HG03045 (cell line): ENCODE measurements at regions not wholly inside any gene's neighbourhood (a gene's known extent, or its start where the extent isn't known, plus 50 kb on each side); places are given as distances from the start of the nearest gene placed in this dataset.
"Not testable (repeated sequence)": the region's sequence is repeated elsewhere in the genome, so short reads cannot be mapped to it uniquely, and the experiment has no call there.

Experiments used
- ATAC-seq: cut with Tn5 transposase; IDR thresholded peaks from one replicate; pipeline ENCODE4 v1.9.1; 2021; ENCODE audit warnings: mild to moderate bottlenecking, moderate library complexity; ENCODE audit not compliant: unreplicated experiment

DNA sequence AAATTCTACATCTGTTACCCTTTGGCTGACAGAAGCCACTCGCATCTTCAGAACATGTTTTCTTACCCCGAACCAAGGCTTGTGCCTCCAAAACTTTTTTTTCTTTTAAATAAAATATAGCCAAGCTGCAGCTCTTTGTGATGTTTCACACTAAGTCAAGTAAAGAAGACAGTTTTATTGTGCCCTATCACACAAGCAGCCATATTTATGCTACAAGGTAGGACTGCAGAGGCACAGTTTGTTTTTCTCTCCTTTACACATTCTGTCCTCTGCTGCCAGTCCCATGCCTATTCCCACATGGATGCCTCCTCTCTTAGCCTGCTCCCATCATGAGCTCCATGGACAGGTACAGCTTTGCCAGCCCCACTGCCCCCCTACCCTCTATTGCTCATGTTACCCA, 219.6 kb upstream of the THUMPD2 start:
- no peak for ATAC-seq

DNA sequence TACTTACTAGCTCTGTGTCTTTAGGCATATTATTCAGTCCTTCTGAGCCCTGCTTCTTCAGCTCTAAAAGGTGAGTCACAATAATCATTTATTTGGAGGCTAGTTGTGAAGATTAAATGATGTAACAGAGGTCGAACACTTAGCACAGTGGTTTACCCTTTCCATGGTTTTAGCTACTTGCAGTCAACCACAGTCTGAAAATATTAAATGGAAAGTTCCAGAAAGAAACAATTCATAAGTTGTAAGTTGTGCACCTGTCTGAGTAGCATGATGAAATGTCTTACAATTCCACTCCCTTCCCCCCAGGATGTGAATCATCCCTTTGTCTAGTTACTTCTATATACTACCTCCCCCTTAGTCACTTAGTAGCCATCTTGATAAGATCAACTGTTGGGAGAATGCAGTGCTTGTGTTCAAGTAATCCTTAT, 217.6 kb upstream of the THUMPD2 start:
- no peak for ATAC-seq

DNA sequence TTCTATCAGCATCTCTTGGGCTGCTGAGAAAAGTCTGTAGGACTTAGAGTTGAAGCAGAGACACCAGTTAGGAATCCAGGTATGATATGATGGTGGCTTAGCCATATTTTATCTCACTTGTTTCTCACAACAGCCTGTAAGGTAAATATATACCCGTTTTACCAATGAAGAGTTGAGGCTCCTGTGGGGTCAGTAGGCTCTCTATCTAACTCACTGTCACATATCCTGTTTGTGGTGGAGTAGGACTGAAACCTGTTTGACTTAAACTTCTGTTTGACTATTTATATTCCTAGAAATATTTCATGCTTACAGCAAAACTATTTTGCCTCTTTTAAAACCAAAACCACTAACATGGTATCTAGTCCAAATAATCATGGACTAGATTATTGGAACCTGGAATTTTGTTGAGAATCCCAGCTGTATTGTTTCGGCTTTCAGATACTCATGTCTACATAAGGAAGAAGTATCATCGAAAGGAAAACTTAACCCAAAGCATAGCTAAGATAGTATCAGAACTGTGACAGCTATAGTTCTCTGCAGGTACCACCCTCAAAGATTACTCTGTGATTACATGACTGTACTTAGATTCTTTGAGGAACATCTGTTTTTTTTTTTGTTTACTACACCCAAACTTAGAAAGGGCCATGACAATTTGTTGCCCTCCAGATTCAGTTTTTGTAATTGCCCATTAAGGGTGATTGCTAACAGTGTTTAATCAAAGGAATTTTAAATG, 216.1 kb upstream of the THUMPD2 start:
- no peak for ATAC-seq

DNA sequence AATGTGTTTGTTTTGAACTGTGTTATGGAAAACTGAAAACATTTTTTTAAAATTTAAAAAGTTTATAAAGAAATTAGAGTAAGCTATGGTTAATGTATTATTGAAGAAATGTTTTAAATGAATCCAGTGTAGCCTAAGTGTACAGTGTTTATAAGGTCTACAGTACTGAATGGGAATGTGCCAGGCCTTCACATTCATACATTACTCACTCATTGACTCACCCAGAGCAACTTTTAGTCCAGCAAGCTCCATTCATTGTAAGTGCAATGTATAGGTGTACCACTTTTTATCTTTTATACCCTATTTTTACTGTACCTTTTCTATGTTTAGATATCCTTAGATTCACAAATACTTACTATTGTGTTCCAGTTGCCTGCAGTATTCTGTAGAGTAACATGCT, 215.1 kb upstream of the THUMPD2 start:
- ATAC-seq: no peak

DNA sequence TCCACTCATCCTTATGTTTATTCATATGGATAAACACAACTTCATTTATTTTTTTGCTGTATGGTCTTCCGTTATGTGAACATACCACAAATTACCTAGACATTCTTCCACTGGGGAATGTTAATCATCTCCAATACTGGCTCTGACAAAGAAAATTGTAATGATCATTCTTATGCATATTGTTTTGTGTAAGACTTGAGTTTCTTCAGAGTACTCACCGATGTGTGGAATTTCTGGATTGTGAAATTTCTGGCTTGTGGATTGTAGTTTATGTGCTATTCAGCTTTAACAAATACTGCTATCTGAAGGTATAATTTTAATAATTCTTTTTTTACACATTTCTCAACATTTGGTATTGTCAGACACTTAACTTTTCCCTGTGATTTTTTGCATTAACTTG, 212.2 kb upstream of the THUMPD2 start:
- ATAC-seq: no peak

DNA sequence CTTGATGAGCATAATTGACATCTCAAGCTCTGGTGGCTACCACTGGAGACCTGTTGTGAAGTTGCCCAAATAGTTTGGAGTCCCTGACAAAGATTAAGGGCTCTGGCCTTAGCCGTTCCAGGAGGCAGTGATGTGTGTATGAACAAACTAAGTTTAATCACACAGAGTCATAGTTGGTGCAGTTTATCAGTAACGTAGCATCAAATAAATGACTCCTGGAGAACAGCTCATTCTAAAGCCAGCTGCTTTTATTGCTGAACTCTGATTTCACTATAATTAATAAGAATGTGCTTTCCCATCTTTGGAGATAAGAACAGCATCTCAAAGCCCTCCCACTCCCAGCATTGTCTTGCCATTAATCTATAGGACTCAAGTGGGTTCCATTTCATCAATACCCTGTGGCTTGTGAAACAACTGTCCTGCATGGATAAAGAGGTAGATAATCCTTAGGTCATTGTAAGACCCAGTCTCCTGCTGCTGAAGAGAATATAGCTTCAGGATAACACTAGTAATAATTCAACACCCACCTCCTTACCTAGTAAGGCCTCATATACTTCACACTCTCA, 211.4 kb upstream of the THUMPD2 start:
- ATAC-seq: no peak

DNA sequence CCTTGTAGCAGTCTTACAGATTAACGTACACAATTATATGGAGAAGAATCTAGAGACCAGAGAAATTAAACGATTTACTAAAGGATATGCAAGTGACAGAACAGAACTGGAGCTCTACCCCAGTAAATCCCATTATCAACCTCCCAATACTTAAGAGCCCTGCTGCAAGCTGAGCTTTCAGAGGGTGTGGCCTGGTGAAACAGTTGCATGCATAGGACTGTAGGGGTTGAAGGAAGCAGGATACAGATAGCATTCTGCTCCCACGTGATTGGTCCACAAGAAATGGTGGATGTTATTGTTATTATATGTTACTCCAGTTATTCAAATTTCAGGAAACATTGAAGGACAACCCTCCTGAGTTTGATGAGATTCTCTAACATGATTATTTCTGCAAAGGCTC, 210.8 kb upstream of the THUMPD2 start:
- no peak for ATAC-seq

DNA sequence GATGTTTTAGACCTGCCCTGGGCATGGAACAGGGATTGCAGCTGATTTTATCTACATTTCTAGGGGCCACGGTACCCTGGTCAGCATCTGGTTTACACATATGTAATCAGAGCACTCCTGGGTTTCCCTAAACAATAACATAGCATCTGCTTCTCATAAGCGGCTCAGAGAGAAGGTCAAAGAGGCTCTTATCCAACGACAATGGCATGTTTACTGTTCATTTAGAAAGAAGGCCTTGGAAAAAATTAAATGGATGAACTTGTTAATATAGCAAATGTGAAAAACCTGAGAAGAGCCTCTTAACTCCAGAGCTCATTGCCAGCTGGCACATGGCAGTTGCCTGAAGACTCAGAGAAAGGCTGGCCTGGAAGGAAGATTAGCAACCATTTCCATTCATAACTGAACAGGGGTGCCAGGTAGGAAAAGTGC, 202.8 kb upstream of the THUMPD2 start:
- no peak for ATAC-seq

DNA sequence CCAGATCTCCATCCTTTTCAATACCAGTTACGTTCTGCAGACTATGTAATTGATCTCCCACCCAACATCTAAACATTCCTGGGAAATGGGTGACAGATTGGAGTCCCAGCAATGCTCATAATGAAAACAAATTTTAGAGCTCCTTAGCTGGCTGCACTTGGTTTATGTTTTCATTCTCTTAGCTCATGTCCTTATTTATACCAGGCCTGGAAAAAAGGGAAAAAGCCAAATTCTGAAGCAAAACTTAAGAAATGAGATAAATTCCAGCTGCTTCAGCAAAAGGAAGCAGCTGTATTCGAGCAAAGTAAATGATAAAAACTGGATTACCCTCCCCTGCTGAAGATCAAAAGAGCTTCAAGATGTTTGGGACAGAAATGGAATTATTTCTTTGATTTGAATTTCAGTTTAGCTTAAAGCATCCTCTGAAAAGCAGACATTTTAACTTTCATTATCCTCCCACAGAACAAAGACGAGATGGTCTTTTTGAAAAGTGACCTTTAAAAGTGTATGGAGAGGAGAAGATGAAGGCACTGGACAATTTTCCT, 196.5 kb upstream of the THUMPD2 start:
- ATAC-seq: no peak

DNA sequence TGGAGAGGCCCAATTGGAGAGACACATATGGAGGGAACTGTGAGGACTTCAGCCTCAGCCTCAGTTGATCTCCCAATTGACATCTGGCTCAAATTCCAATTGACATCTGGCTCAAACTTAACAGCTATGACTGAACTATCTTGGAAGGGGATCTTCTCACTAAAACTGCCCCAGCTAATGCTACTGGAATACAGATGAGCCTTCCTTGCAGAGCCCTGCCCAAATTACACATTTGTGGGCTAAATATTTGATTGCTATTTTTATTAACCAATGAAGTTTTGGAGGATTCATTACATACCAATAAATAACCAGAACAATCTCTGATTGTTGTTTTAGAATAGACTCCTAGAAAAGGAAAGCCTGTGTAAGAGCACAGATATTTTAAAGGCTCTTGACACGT, 189.0 kb upstream of the THUMPD2 start:
- no peak for ATAC-seq

DNA sequence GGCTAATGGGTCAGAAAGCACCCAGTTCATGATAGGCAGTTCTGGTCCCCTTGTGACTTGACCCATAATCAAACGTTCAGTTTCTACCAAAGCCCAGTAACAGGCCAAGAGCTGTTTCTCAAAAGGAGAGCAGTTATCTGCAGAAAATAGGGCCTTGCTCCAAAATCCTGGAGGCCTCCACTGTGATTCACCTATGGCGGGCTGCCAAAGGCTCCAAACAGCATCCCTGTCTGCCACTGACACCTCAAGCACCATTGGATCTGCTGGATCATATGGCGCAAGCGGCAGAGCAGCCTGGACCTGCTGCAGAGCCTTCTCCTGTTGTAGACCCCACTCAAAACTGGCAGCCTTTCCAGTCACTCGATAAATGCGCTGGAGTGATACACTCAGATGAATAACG, 181.6 kb upstream of the THUMPD2 start:
- ATAC-seq: not testable (repeated sequence)

DNA sequence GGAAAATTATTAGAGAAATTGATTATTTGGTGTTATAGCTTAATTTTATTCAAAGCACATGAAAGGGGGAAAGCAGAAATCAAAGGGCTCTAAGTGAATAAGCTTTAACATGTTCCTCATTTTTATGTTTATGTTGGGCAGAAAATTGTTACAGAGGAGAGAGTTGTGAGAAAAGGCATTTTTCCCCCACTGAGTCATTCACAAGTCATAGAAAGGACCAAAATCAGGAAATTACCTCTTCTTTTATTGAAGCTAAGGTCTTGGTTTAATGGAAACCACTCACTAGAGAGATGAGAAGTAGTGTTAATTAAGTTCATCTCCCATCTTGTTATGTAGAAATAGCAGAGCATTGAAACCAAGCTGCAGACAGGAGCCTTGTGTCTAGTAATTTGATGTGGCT, 175.3 kb upstream of the THUMPD2 start:
- ATAC-seq: no peak

DNA sequence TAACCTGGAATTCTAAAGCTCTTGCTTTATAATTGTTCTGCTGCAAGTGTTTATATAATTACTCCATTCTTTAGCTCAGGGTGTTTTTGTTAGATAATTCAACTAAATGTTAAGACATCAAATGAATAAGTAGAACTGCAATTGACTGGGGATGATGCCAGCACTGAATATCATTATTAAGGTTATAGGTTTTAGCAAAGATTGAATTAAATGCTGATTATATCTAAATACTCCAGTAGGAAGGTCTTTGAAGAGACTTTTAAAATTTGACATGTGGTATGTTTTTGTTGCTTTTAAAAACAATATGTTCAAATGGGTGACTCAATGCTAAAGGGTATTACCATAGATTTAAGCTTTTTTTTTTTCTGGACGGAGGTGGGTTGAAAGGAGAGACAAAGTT, 170.1 kb upstream of the THUMPD2 start:
- no peak for ATAC-seq

DNA sequence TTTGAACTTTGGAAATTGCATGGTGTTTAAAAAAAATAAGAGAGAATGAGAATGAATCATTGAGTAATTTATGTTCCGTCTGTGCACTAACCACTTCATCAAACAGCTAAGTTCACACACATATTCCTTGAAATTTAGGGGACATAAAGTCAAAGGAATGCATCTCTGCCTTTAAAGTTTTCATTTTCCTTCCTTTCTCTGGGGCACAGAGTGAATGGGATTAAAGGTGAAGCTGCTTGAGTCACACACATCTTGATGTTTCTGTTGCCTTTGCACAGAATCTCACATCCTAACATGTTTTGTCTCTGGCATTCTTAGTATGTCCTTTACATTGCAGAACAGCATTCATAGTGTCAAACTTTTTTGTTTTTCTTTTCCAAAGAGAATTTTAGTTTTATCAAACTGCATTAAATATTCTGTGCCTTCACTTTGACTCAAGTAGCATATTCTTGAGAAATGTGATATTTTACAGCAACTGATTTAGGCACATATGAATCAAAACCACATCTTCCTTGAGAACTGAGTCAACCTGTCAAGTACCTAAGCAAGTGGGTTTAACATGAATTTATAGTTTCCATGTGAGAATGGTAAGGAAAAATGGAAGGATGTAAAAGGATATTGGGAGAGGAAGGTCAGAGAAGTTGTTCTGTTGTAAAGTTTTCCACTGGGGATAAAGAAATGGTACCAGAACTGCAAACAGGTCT, 169.1 kb upstream of the THUMPD2 start:
- ATAC-seq: no peak

DNA sequence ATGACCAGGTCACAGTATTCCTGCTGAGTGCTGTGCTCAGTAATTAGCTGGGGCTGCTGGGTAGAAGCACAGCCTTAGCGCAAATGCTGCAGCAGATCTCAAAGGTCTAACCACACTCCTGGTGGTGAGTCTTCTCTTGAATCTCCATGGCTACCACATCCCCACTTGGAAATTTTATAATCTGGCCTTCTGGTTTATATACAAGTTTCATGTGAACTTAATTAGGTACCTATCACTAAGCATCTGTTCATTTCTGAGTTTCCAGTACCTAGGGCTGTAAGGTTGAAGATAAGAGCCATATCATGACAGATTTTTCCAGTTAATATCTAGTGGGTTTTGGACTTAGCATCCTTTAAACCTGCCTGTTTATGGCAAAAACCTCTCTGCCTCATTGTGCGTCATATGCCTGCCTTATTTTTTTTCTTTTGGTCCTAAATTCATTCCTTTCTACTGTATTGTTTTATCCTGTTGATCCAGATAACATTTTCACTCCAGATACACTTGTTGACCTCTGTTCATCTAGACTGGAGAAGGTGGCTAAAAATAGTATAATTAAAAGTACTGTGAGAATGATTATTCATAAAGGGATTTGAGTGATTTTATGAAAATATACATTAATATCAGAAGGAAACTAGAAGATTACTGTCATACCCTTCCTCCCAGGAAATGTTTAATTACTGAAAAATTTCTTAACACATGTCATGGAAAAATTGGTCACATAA, 168.4 kb upstream of the THUMPD2 start:
- no peak for ATAC-seq

DNA sequence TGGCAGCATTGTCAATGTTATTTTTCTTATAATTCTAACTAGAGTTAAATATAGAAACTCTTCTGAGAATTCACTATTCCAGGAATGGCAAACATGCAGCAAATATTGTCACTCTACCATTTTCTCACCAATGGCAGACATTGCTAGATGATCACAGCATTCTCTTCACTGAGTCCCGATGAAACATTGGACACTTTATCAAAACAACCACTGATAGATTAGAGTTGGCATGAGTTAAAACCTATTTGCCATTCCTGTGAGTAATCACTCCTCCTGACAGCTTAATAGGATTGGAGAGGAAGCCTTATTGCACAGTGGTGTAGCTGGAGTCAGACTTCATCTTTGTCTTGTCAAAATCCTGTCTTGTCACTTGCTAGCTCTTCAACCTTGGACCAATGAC, 163.9 kb upstream of the THUMPD2 start:
- ATAC-seq: no peak

DNA sequence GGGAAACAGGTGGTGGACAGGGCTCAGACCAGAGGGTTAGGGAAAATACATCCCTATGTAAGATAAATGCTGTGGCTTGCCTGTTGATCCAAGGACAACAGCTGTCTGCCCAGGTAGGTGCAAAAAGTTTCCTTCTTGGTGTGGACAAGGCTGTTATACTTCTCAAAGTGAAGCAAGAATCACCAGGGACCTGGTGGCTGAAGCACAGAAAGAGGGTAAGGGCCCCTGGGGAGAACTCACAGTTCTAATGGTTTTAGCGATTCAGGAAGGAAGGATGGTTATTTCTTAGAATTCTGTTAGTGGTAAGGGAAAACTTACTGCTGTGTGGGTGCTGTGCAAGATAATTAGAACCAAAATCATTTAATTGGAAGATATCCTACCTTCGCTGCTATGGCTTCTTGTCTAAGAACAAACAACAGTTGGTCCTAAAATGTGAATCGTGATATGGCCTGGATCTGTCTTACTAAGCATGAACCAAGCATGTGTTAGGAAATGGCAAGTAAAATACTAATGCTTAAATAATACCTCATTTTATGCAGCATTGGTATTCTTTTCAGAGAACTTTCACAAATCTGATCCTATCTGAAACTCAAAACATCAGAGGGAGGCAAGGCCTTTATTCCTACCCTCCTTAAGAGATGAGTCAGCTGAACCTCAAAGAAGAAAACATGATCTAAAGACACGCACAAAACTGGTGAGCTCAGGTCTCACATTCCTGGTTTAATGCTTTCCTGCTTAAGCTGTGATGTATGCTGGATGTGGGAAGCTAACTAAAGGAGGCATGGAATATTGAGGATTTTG, 159.2 kb upstream of the THUMPD2 start:
- no peak for ATAC-seq

DNA sequence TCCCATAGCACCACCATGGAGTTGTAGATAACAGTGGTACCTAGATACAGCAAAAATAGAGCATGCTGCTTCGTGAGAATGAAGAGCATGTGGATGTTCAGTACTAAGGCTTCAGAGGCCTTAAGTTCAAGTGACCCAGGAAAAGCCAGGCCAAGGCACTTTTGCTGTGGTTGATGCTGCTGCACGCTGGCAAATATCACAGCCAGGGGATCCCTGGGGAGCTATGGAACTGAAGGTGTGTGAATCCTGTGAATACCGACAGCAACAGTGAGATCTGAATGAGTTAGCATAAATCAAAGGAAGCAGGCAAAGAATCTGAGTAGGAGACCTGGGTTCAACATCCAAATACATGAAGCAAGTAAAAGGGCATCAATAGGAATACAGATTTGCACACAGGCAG, 158.6 kb upstream of the THUMPD2 start:
- ATAC-seq: no peak

DNA sequence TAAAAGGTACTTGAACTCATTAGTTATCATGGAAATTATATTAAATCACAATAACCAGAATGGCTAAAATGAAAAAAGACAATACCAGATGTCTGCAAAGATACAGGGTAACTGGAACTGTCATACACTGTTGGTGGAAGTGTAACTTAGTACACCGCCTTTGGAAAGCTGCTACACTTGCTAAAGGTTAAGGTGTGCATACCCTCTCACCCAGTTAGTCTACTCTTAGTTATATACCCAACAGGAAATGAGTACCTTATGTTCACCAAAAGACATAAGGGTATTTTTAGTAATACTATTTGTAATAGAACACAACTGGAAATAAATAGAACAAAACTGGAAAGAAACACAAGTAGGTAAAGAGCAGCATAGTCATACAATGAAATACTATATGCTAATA, 155.8 kb upstream of the THUMPD2 start:
- ATAC-seq: no peak

DNA sequence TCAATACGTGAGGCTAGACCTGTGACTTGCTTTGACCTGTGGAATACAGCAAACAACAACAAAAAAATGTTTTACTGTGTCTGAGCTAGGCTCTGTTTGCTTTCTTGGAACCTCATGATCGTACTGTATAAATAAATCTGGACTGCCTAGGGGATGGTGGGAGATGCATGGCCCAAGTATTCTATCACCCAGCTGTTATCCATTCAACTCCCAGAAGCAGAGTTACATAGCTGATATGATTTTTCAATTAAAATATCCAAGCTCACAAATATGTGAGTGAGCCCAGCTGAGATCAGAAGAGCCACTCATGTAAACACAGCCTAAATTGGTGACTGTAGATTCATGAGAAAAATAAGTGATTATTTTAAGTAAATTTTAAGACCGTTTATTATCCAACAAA, 154.1 kb upstream of the THUMPD2 start:
- no peak for ATAC-seq

DNA sequence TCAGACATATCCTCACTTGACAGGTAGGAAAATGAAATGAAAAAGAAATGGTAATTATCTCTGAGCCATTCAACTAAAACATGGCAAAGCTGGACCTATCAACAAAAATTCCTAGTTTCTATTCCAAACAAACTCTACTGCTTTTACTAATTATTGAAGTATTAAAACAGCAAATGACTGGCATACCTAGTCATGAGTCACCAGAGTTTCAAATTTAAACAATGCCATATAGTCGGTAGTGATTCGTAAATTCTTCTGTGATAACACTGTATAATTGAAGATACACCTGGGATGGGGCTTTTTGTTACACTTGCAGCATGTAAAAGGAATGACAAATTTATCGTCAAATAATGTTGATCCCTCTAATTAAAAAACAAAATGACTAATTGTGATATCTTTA, 153.1 kb upstream of the THUMPD2 start:
- ATAC-seq: no peak
